HG03378 (cell line): ENCODE measurements at regions not wholly inside any gene's neighbourhood (a gene's known extent, or its start where the extent isn't known, plus 50 kb on each side); places are given as distances from the start of the nearest gene placed in this dataset.
"Not testable (repeated sequence)": the region's sequence is repeated elsewhere in the genome, so short reads cannot be mapped to it uniquely, and the experiment has no call there.

Experiments used
- ATAC-seq: cut with Tn5 transposase; IDR thresholded peaks from one replicate; pipeline ENCODE4 v1.9.1; 2021; ENCODE audit warnings: mild to moderate bottlenecking, moderate library complexity; ENCODE audit not compliant: unreplicated experiment

- ATAC-seq: not testable (repeated sequence)
Observed at GRCh38 chrX:83749736-83750135, 111.2 kb upstream of the CYLC1 start.

DNA sequence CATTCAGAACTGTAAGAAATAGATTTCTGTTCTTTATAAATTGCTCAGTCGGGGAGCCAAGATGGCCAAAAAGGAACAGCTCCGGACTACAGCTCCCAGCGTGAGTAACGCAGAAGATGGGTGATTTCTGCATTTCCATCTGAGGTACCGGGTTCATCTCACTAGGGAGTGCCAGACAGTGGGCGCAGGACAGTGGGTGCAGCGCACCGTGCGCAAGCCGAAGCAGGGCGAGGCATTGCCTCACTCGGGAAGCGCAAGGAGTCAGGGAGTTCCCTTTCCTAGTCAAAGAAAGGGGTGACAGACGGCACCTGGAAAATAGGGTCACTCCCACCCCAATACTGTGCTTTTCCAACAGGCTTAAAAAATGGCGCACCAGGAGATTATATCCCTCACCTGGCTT, 110.5 kb upstream of the CYLC1 start:
- not testable (repeated sequence) for ATAC-seq

GRCh38 chrX:83759872-83760271, 101.1 kb upstream of the CYLC1 start:
- ATAC-seq: peak; percentile 61

DNA sequence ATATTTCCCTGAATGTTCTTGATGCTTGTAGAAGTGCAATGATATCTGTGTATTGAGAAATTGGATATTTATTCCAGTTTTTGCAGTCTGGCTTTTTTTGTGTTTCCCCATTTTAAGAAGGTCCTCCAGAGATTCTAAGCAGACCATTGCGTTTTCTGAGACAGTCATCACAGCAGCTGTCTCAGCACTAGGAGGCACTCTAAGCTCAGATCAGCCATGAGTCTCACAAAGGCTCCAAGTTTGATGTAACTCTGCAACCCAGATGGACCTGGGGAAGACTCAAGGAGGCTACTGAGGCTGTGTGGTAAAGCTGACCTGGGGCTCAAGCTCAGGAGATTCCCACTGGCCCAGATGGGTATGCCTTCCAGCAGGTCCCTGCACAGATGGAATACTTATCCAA, 89.3 kb upstream of the CYLC1 start:
- no peak for ATAC-seq
